K562 (cell line): ENCODE measurements at regions not wholly inside any gene's neighbourhood (a gene's known extent, or its start where the extent isn't known, plus 50 kb on each side); places are given as distances from the start of the nearest gene placed in this dataset.

Experiments used
- ATAC-seq: fragments of 200-7000 bp; cut with Tn5 transposase; 3 replicates; pipeline ENCODE4 v1.9.1; 2020; ENCODE audit warnings: moderate library complexity
- BruUV-seq: library from RNA; stranded (reverse); fragments of 400-500 nt; replicated peaks from 2 replicates; lab custom pipeline; 2021; lab: Mats Ljungman, UMichigan
- CTCF ChIA-PET: fragments of 300-600 bp; formaldehyde crosslinking; extraction: SDS; loops from one replicate; lab custom pipeline; 2021; ENCODE audit warnings: low intra/inter-chr PET ratio; lab: Yijun Ruan, JAX
- POLR2A ChIA-PET: fragments of 300-600, 350-650 bp; sonication (Branson Sonifier 250); formaldehyde crosslinking; extraction: SDS; loops from one replicate; lab custom pipeline; 2021; ENCODE audit warnings: antibody characterized with exemption, inconsistent platforms; lab: Yijun Ruan, JAX
- DNase-seq, 4 experiments: peaks; one replicate each; pipeline versions ENCODE4 v3.0.0 to v3.0.0-alpha.2; 2011 to 2018; ENCODE audit warnings: low spot score in 3 of 4, mixed read lengths in 3 of 4; ENCODE audit errors: extremely low read depth in 1 of 4
- FAIRE-seq: peaks from 2 replicates; lab custom pipeline; 2011; peaks lifted over from hg19 to GRCh38; lab: Jason Lieb, UNC
- H2AFZ ChIP-seq: 2 replicates; pipeline ENCODE4 v1.6.0; 2011; ENCODE audit warnings: low read depth, low read length, control low read depth, inconsistent platforms
- H3K27ac ChIP-seq: fragments of 200-600 bp; 3 replicates; pipeline ENCODE4 v1.8.0; 2011; ENCODE audit warnings: low read depth, mild to moderate bottlenecking, control low read depth, inconsistent platforms, low read length, moderate library complexity, mixed read lengths; ENCODE audit errors: extremely low read depth
- H3K27me3 ChIP-seq, 2 experiments: fragments of 300-600 bp in 1 of 2; 2 replicates in 1 of 2; 3 replicates in 1 of 2; pipeline versions ENCODE4 v1.6.0 to v1.8.0; 2011; ENCODE audit warnings: inconsistent platforms in 2 of 2, low read length in 2 of 2, mild to moderate bottlenecking in 1 of 2, mixed read lengths in 1 of 2, moderate library complexity in 1 of 2; ENCODE audit not compliant: control insufficient read depth in 2 of 2, insufficient read depth in 2 of 2
- H3K36me3 ChIP-seq: fragments of 300-600 bp; 3 replicates; pipeline ENCODE4 v1.8.0; 2011; ENCODE audit warnings: mild to moderate bottlenecking, low read length, inconsistent platforms; ENCODE audit not compliant: control insufficient read depth, insufficient read depth
- H3K4me1 ChIP-seq, 2 experiments: fragments of 200-600 bp in 1 of 2; replicated peaks in 1 of 2; 2 replicates in 1 of 2; 3 replicates in 1 of 2; pipeline versions ENCODE4 v1.5.1 to v1.8.0; 2011; ENCODE audit warnings: inconsistent platforms in 2 of 2, low read length in 2 of 2, mild to moderate bottlenecking in 1 of 2, mixed read lengths in 1 of 2, moderate library complexity in 1 of 2; ENCODE audit not compliant: control insufficient read depth in 2 of 2, insufficient read depth in 2 of 2
- H3K4me2 ChIP-seq: 2 replicates; pipeline ENCODE4 v1.6.1; 2011; ENCODE audit warnings: low read length, control low read depth, inconsistent platforms, mixed read lengths; ENCODE audit not compliant: insufficient read depth
- H3K4me3 ChIP-seq: fragments of 200-600 bp; sonication (generic), shearing (Covaris generic); 2 replicates; pipeline ENCODE4 v1.5.1; 2016; ENCODE audit warnings: control low read depth, inconsistent platforms
- H3K79me2 ChIP-seq: fragments of 200-600 bp; 3 replicates; pipeline ENCODE4 v1.8.0; 2011; ENCODE audit warnings: low read length, inconsistent platforms; ENCODE audit not compliant: control insufficient read depth, insufficient read depth
- H3K9ac ChIP-seq, 2 experiments: 2 replicates each; pipeline versions ENCODE4 v1.6.0 to v1.6.1; 2011; ENCODE audit warnings: low read depth in 2 of 2, low read length in 2 of 2, control low read depth in 1 of 2, inconsistent platforms in 1 of 2, mild to moderate bottlenecking in 1 of 2, mixed read lengths in 1 of 2; ENCODE audit not compliant: insufficient read depth in 1 of 2
- H3K9me1 ChIP-seq: one replicate; pipeline ENCODE4 v1.6.0; 2011; ENCODE audit warnings: inconsistent platforms, mild to moderate bottlenecking, low read length, moderate library complexity; ENCODE audit not compliant: control insufficient read depth, insufficient read depth
- H3K9me3 ChIP-seq: replicated peaks from 2 replicates; pipeline ENCODE4 v1.5.1; 2011; ENCODE audit warnings: low read depth, low read length, inconsistent platforms; ENCODE audit not compliant: control insufficient read depth, insufficient read depth
- H4K20me1 ChIP-seq: replicated peaks from 2 replicates; pipeline ENCODE4 v1.6.1; 2011; ENCODE audit warnings: low read length, inconsistent platforms, mixed read lengths; ENCODE audit not compliant: control insufficient read depth, insufficient read depth
- EZH2 ChIP-seq: IDR thresholded peaks from 2 replicates; pipeline ENCODE4 v1.6.1; 2012; ENCODE audit warnings: low read depth, mild to moderate bottlenecking, inconsistent platforms, low read length, borderline replicate concordance
- HDAC1 ChIP-seq, 2 experiments: fragments of 450-650 bp; IDR thresholded peaks; 2 replicates each; pipeline ENCODE4 v1.6.1; 2016 to 2017; ENCODE audit warnings: inconsistent platforms in 1 of 2, mild to moderate bottlenecking in 1 of 2, moderate library complexity in 1 of 2
- HSF4 ChIP-seq: fragments of 250-450 bp; sonication (Bioruptor Pico); IDR thresholded peaks from 2 replicates; pipeline ENCODE4 v2.1.2; 2022; ENCODE audit warnings: mild to moderate bottlenecking, moderate library complexity, borderline replicate concordance
- POLR2AphosphoS2 ChIP-seq: IDR thresholded peaks from 2 replicates; pipeline ENCODE4 v1.6.1; 2012; ENCODE audit warnings: low read length, improper control_type of control experiment
- PRMT5 ChIP-seq: sonication (generic); formaldehyde crosslinking; IDR thresholded peaks from 2 replicates; pipeline ENCODE4 v1.5.0; 2020; ENCODE audit warnings: missing genetic modification reagents
- TCF15 ChIP-seq: fragments of 250-450 bp; sonication (Bioruptor Pico); IDR thresholded peaks from 2 replicates; pipeline ENCODE4 v1.8.0; 2022; ENCODE audit warnings: moderate library complexity, mild to moderate bottlenecking, inconsistent platforms
- ZBTB9 ChIP-seq: fragments of 450-650 bp; formaldehyde crosslinking; IDR thresholded peaks from 2 replicates; pipeline ENCODE4 v1.4.0; 2020; ENCODE audit warnings: mild to moderate bottlenecking, moderate library complexity
- ZMIZ1 ChIP-seq, 2 experiments: fragments of 150-350 bp in 1 of 2; IDR thresholded peaks; 2 replicates each; pipeline ENCODE4 v1.6.1; 2012 to 2016; ENCODE audit warnings: low read depth in 2 of 2, low read length in 2 of 2, mild to moderate bottlenecking in 1 of 2, moderate library complexity in 1 of 2
- ZNF165 ChIP-seq: fragments of 250-450 bp; sonication (Bioruptor Pico); IDR thresholded peaks from 2 replicates; pipeline ENCODE4 v1.4.0; 2020; ENCODE audit warnings: borderline replicate concordance
- ZNF830 ChIP-seq: fragments of 250-450 bp; sonication (Bioruptor Pico); IDR thresholded peaks from 2 replicates; pipeline ENCODE4 v1.5.0; 2021; ENCODE audit warnings: mild to moderate bottlenecking
- WGBS: fragments of 100-300 bp; shearing (Covaris generic); methylation state at CpG from one replicate; pipeline ENCODE4 v1.1.6; 2016; ENCODE audit warnings: low coverage, mixed read lengths; ENCODE audit not compliant: insufficient coverage; ENCODE audit errors: missing lambda C conversion rate; 5-methylcytosine and 5-hydroxymethylcytosine counted together
- in situ Hi-C: fragments of 300-500 bp; cut with MboI; formaldehyde crosslinking; loops from 4 replicates; pipeline ENCODE4 v1.15.0; 2018; ENCODE audit warnings: inconsistent platforms, mixed read lengths
- intact Hi-C: fragments of 100-400 bp; cut with micrococcal nuclease; formaldehyde crosslinking; loops from 2 replicates; pipeline ENCODE4 v1.14.2; 2022

- no peak for TF ChIP-seq ZNF165
These were observed 187.2 kb downstream of the CBLN1 start (continued) for GRCh38 chr16:49094471-49094870.

- Histone ChIP-seq H3K4me2 (no peak overlapping the region), H3K4me1 (no peaks in the 10 kb centered on the region), H2AFZ (no peak overlapping the region), H3K79me2 (no peaks in the 10 kb centered on the region), H3K4me3 (no peak overlapping the region), H4K20me1 (no peaks in the 10 kb centered on the region), H3K36me3 (no peaks in the 10 kb centered on the region), H3K9me3 (no peaks in the 10 kb centered on the region), H3K27me3 (no peaks in the 10 kb centered on the region), H3K9ac (no peak overlapping the region), H3K27ac (no peak overlapping the region), H3K9me1 (no peaks in the 10 kb centered on the region)
- BruUV-seq = no TSS peak
- DNase-seq (no peak), FAIRE-seq (no peak), ATAC-seq (no peak)
- TF ChIP-seq ZNF830 = no peak
- TF ChIP-seq POLR2AphosphoS2 = no peak
- no peak for TF ChIP-seq ZMIZ1 (IDR thresholded peaks at IDR 0.05; ENCODE audit: low read depth in 2 of 2, low read length in 2 of 2)
- no peak for TF ChIP-seq HDAC1 (IDR thresholded peaks at IDR 0.05)
- no peak for TF ChIP-seq EZH2
- no peak for TF ChIP-seq PRMT5 (CRISPR knock-in tag)
- TF ChIP-seq ZBTB9 (CRISPR knock-in tag) = no peak
- TF ChIP-seq HSF4 (CRISPR knock-in tag) = no peak
- no peak for TF ChIP-seq TCF15
- POLR2A ChIA-PET = interaction anchor here (0.5 kb wide), 1 partner anchor 28 kb away, joined by 3 read pairs; no protein-coding TSS in a partner anchor
- in situ Hi-C loops (no loop called here), intact Hi-C loops (no loop called here)
- WGBS = 0% methylated on average over 2 of the region's 2 CpGs
- CTCF ChIA-PET = no interaction called here
These were observed 187.7 kb downstream of the CBLN1 start for GRCh38 chr16:49093939-49094338.
